Neural cell (in vitro differentiated cells): ENCODE measurements at regions not wholly inside any gene's neighbourhood (a gene's known extent, or its start where the extent isn't known, plus 50 kb on each side); places are given as distances from the start of the nearest gene placed in this dataset.

ENCODE experiments used
- H2AFZ ChIP-seq: fragments of 200-600, 300-800 bp; sonication (generic), shearing (Covaris generic); 2 replicates; pipeline ENCODE4 v1.6.0; 2014; ENCODE audit warnings: low read depth, mild to moderate bottlenecking, antibody characterized with exemption, low read length, moderate library complexity
- H3F3A ChIP-seq: fragments of 200-600 bp; shearing (Covaris generic); 2 replicates; pipeline ENCODE4 v1.6.1; 2016; ENCODE audit warnings: mild to moderate bottlenecking, moderate library complexity, mixed read lengths, antibody characterized with exemption, low read length; ENCODE audit not compliant: insufficient read depth, poor library complexity, severe bottlenecking
- H3K27ac ChIP-seq: fragments of 200-600, 300-800 bp; sonication (generic), shearing (Covaris generic); 2 replicates; pipeline ENCODE4 v1.5.1; 2014; ENCODE audit warnings: mild to moderate bottlenecking, low read length, moderate library complexity
- H3K27me3 ChIP-seq: fragments of 300-800, 200-600 bp; sonication (generic), shearing (Covaris generic); 2 replicates; pipeline ENCODE4 v1.6.0; 2014; ENCODE audit warnings: mild to moderate bottlenecking, low read depth, low read length, moderate library complexity; ENCODE audit not compliant: insufficient read depth
- H3K36me3 ChIP-seq: fragments of 300-800, 200-600 bp; sonication (generic), shearing (Covaris generic); 2 replicates; pipeline ENCODE4 v1.5.1; 2014; ENCODE audit warnings: mild to moderate bottlenecking, antibody characterized with exemption, low read length, moderate library complexity; ENCODE audit not compliant: insufficient read depth
- H3K4me2 ChIP-seq: fragments of 300-800, 200-600 bp; sonication (generic), shearing (Covaris generic); 2 replicates; pipeline ENCODE4 v1.6.0; 2014; ENCODE audit warnings: mild to moderate bottlenecking, low read length
- H3K4me3 ChIP-seq: fragments of 300-800, 200-600 bp; sonication (generic), shearing (Covaris generic); 2 replicates; pipeline ENCODE4 v1.5.1; 2014; ENCODE audit warnings: mild to moderate bottlenecking, low read length, moderate library complexity
- H3K79me2 ChIP-seq: fragments of 200-600 bp; shearing (Covaris generic); replicated peaks from 2 replicates; pipeline ENCODE4 v1.6.0; 2014; ENCODE audit warnings: mild to moderate bottlenecking, low read length, moderate library complexity; ENCODE audit not compliant: insufficient read depth
- H3K9ac ChIP-seq: fragments of 300-800, 200-600 bp; sonication (generic), shearing (Covaris generic); 2 replicates; pipeline ENCODE4 v1.6.1; 2016; ENCODE audit warnings: mild to moderate bottlenecking, low read length, mixed read lengths
- H3K9me2 ChIP-seq: fragments of 200-600 bp; shearing (Covaris generic); 2 replicates; pipeline ENCODE4 v1.6.1; 2016; ENCODE audit warnings: mild to moderate bottlenecking, low read length, mixed read lengths; ENCODE audit not compliant: insufficient read depth
- H3K9me3 ChIP-seq: fragments of 200-600, 300-800 bp; sonication (generic), shearing (Covaris generic); 2 replicates; pipeline ENCODE4 v1.6.1; 2016; ENCODE audit warnings: mild to moderate bottlenecking, mixed run types, low read length, moderate library complexity, mixed read lengths
- H4K20me1 ChIP-seq: fragments of 200-600 bp; shearing (Covaris generic); 2 replicates; pipeline ENCODE4 v1.6.1; 2016; ENCODE audit warnings: mild to moderate bottlenecking, mixed run types; ENCODE audit not compliant: insufficient read depth
- CTCF ChIP-seq: fragments of 450-650 bp; IDR thresholded peaks from 2 replicates; pipeline ENCODE4 v1.5.1; 2014; ENCODE audit warnings: antibody characterized with exemption, mild to moderate bottlenecking, moderate library complexity; ENCODE audit not compliant: poor library complexity, severe bottlenecking
- EP300 ChIP-seq: fragments of 450-650 bp; conservative IDR thresholded peaks from 2 replicates; pipeline ENCODE4 v1.6.1; 2014; ENCODE audit warnings: antibody characterized with exemption, mild to moderate bottlenecking, moderate library complexity; ENCODE audit not compliant: poor library complexity, severe bottlenecking
- EZH2 ChIP-seq: fragments of 200-600, 300-800 bp; shearing (Covaris generic), sonication (generic); IDR thresholded peaks from 2 replicates; pipeline ENCODE4 v1.6.1; 2014; ENCODE audit warnings: antibody characterized with exemption, low read length, borderline replicate concordance, mild to moderate bottlenecking; ENCODE audit not compliant: insufficient read depth, poor library complexity, severe bottlenecking
- MXI1 ChIP-seq: fragments of 450-650 bp; conservative IDR thresholded peaks from 2 replicates; pipeline ENCODE4 v1.6.1; 2014; ENCODE audit warnings: antibody characterized with exemption, mild to moderate bottlenecking; ENCODE audit not compliant: poor library complexity, severe bottlenecking
- POLR2AphosphoS5 ChIP-seq: IDR thresholded peaks from 2 replicates; pipeline ENCODE4 v1.6.1; 2012
- RAD21 ChIP-seq: fragments of 450-650 bp; conservative IDR thresholded peaks from 2 replicates; pipeline ENCODE4 v1.6.1; 2014; ENCODE audit warnings: antibody characterized with exemption, mild to moderate bottlenecking, moderate library complexity
- REST ChIP-seq: IDR thresholded peaks from 2 replicates; pipeline ENCODE4 v1.6.1; 2012; ENCODE audit warnings: borderline replicate concordance
- SMC3 ChIP-seq: fragments of 450-650 bp; conservative IDR thresholded peaks from 2 replicates; pipeline ENCODE4 v1.6.1; 2014; ENCODE audit warnings: antibody characterized with exemption, mild to moderate bottlenecking, moderate library complexity; ENCODE audit not compliant: poor library complexity
- TAF1 ChIP-seq: IDR thresholded peaks from 2 replicates; pipeline ENCODE4 v1.6.1; 2012; ENCODE audit warnings: low read depth

GRCh38 chr6:145469021-145469420, 266.3 kb downstream of the EPM2A start:
- H3K79me2 ChIP-seq = no peaks in the 10 kb centered on the region
- no peaks in the 10 kb centered on the region for H3F3A ChIP-seq
- H3K9ac ChIP-seq = no peak overlapping the region
- H3K9me2 ChIP-seq = no peaks in the 10 kb centered on the region
- H3K27ac ChIP-seq = no peak overlapping the region
- H3K4me2 ChIP-seq = no peak overlapping the region
- no peak overlapping the region for H2AFZ ChIP-seq
- H4K20me1 ChIP-seq = no peaks in the 10 kb centered on the region
- no peak overlapping the region for H3K4me3 ChIP-seq
- TF ChIP-seq POLR2AphosphoS5 (no peak), EP300 (no peak), CTCF (no peak), SMC3 (no peak), RAD21 (no peak), TAF1 (no peak), REST (no peak), EZH2 (no peak), MXI1 (no peak)
- no peaks in the 10 kb centered on the region for H3K27me3 ChIP-seq
- peaks cover 6% of the 10 kb centered on the region for H3K9me3 ChIP-seq
- no peaks in the 10 kb centered on the region for H3K36me3 ChIP-seq

- no peak overlapping the region for H3K4me3 ChIP-seq
- no peaks in the 10 kb centered on the region for H3F3A ChIP-seq
- H3K9me2 ChIP-seq = no peaks in the 10 kb centered on the region
- H3K27me3 ChIP-seq = no peaks in the 10 kb centered on the region
- no peak overlapping the region for H3K27ac ChIP-seq
- no peaks in the 10 kb centered on the region for H4K20me1 ChIP-seq
- TF ChIP-seq POLR2AphosphoS5 = no peak
- no peak for TF ChIP-seq MXI1
- TF ChIP-seq REST = no peak
- TF ChIP-seq TAF1 = no peak
- no peak for TF ChIP-seq RAD21
- TF ChIP-seq SMC3 = no peak
- no peak for TF ChIP-seq EZH2
- no peak for TF ChIP-seq EP300
- H3K9me3 ChIP-seq = peaks cover 6% of the 10 kb centered on the region
- no peaks in the 10 kb centered on the region for H3K36me3 ChIP-seq
- H3K4me2 ChIP-seq = no peak overlapping the region
- H3K79me2 ChIP-seq = no peaks in the 10 kb centered on the region
- no peak overlapping the region for H2AFZ ChIP-seq
- no peak overlapping the region for H3K9ac ChIP-seq
Observed at GRCh38 chr6:145475794-145476396, 259.4 kb downstream of the EPM2A start.
